HepG2 (cell line): ENCODE measurements at regions not wholly inside any gene's neighbourhood (a gene's known extent, or its start where the extent isn't known, plus 50 kb on each side); places are given as distances from the start of the nearest gene placed in this dataset.

ENCODE experiments used
- ATAC-seq: fragments of 200-7000 bp; cut with Tn5 transposase; 3 replicates; pipeline ENCODE4 v1.9.1; 2020; ENCODE audit warnings: mild to moderate bottlenecking, moderate library complexity
- BruUV-seq: library from RNA; stranded (reverse); fragments of 400-500 nt; replicated peaks from 2 replicates; lab custom pipeline; 2021; lab: Mats Ljungman, UMichigan
- CTCF ChIA-PET: fragments of 300-600 bp; formaldehyde crosslinking; extraction: SDS; loops from one replicate; lab custom pipeline; 2021; ENCODE audit warnings: low total read pairs, inconsistent platforms, low intra/inter-chr PET ratio; lab: Yijun Ruan, JAX
- POLR2A ChIA-PET: fragments of 350-600 bp; sonication (Branson Sonifier 250); formaldehyde crosslinking; loops from one replicate; lab custom pipeline; 2020; ENCODE audit warnings: antibody characterized with exemption, inconsistent platforms; lab: Yijun Ruan, JAX
- DNase-seq: peaks from one replicate; pipeline ENCODE4 v3.0.0-alpha.2; 2015; ENCODE audit warnings: low spot score
- FAIRE-seq: peaks from 3 replicates; lab custom pipeline; 2011; peaks lifted over from hg19 to GRCh38; lab: Jason Lieb, UNC
- H2AFZ ChIP-seq: one replicate; pipeline ENCODE4 v1.6.1; 2011; ENCODE audit warnings: low read length, inconsistent platforms
- H3K27ac ChIP-seq: fragments of 300-600 bp; 3 replicates; pipeline ENCODE4 v1.8.0; 2011; ENCODE audit warnings: mixed run types, mild to moderate bottlenecking, mixed read lengths, low read length, inconsistent platforms; ENCODE audit not compliant: insufficient read depth; ENCODE audit errors: extremely low read length
- H3K27me3 ChIP-seq, 2 experiments: fragments of 200-600 bp in 1 of 2; 2 replicates in 1 of 2; 3 replicates in 1 of 2; pipeline versions ENCODE4 v1.6.0 to v1.8.0; 2011; ENCODE audit warnings: low read length in 2 of 2, mild to moderate bottlenecking in 2 of 2, moderate library complexity in 2 of 2, inconsistent platforms in 1 of 2; ENCODE audit not compliant: insufficient read depth in 2 of 2, control insufficient read depth in 1 of 2
- H3K36me3 ChIP-seq, 2 experiments: fragments of 200-600 bp in 1 of 2; replicated peaks in 1 of 2; 2 replicates in 1 of 2; 3 replicates in 1 of 2; pipeline versions ENCODE4 v1.5.1 to v1.8.0; 2011; ENCODE audit warnings: low read length in 2 of 2, inconsistent platforms in 1 of 2; ENCODE audit not compliant: insufficient read depth in 2 of 2, control insufficient read depth in 1 of 2
- H3K4me1 ChIP-seq: 2 replicates; pipeline ENCODE4 v1.5.1; 2012; ENCODE audit warnings: low read length, inconsistent platforms; ENCODE audit not compliant: insufficient read depth
- H3K4me2 ChIP-seq: 2 replicates; pipeline ENCODE4 v1.6.0; 2011; ENCODE audit warnings: low read depth, low read length, inconsistent platforms
- H3K4me3 ChIP-seq, 3 experiments: fragments of 200-600 bp in 1 of 3; sonication (generic), shearing (Covaris generic) in 1 of 3; replicated peaks in 1 of 3; 2 replicates each; pipeline ENCODE4 v1.5.1; 2011 to 2016; ENCODE audit warnings: low read length in 3 of 3, inconsistent platforms in 2 of 3, low read depth in 2 of 3, mild to moderate bottlenecking in 2 of 3, control low read depth in 1 of 3, mixed read lengths in 1 of 3; ENCODE audit not compliant: insufficient read depth in 1 of 3
- H3K79me2 ChIP-seq: one replicate; pipeline ENCODE4 v1.6.1; 2011; ENCODE audit warnings: low read length, inconsistent platforms; ENCODE audit not compliant: insufficient read depth
- H3K9ac ChIP-seq: 2 replicates; pipeline ENCODE4 v1.6.0; 2011; ENCODE audit warnings: mild to moderate bottlenecking, low read depth, low read length, inconsistent platforms; ENCODE audit not compliant: insufficient read depth
- H3K9me3 ChIP-seq: 2 replicates; pipeline ENCODE4 v1.5.1; 2012; ENCODE audit warnings: mild to moderate bottlenecking, low read length
- H4K20me1 ChIP-seq: 2 replicates; pipeline ENCODE4 v1.6.0; 2011; ENCODE audit warnings: inconsistent platforms, mild to moderate bottlenecking, low read length, moderate library complexity; ENCODE audit not compliant: insufficient read depth
- ADNP ChIP-seq: sonication (generic); formaldehyde crosslinking; IDR thresholded peaks from 2 replicates; pipeline ENCODE4 v1.4.0; 2020; ENCODE audit warnings: missing genetic modification reagents
- ATM ChIP-seq: fragments of 450-650 bp; IDR thresholded peaks from 2 replicates; pipeline ENCODE4 v1.7.1; 2017; ENCODE audit warnings: mild to moderate bottlenecking, borderline replicate concordance
- BCL6 ChIP-seq: IDR thresholded peaks from 2 replicates; pipeline ENCODE4 v1.6.1; 2016; ENCODE audit warnings: missing genetic modification reagents, missing compliant biosample characterization
- DNMT3B ChIP-seq: conservative IDR thresholded peaks from 2 replicates; pipeline ENCODE4 v1.6.1; 2016; ENCODE audit warnings: missing biosample characterization, control low read depth
- HMGXB4 ChIP-seq, 2 experiments: sonication (generic) in 1 of 2; formaldehyde crosslinking in 1 of 2; IDR thresholded peaks; 2 replicates each; pipeline versions ENCODE4 v1.4.0 to v1.6.1; 2018 to 2020; ENCODE audit warnings: missing genetic modification reagents in 2 of 2, borderline replicate concordance in 1 of 2, low read depth in 1 of 2, mild to moderate bottlenecking in 1 of 2, missing biosample characterization in 1 of 2
- REXO4 ChIP-seq: sonication (generic); formaldehyde crosslinking; IDR thresholded peaks from 2 replicates; pipeline ENCODE4 v1.8.0; 2022; ENCODE audit warnings: missing genetic modification reagents, mild to moderate bottlenecking, borderline replicate concordance
- SAFB2 ChIP-seq: sonication (generic); formaldehyde crosslinking; IDR thresholded peaks from 2 replicates; pipeline ENCODE4 v1.5.1; 2020; ENCODE audit warnings: missing genetic modification reagents, low read depth, mild to moderate bottlenecking, borderline replicate concordance
- SRSF4 ChIP-seq: fragments of 200-400 bp; formaldehyde crosslinking; IDR thresholded peaks from one replicate; pipeline ENCODE4 v1.6.1; 2018; ENCODE audit warnings: mild to moderate bottlenecking, low read depth, low read length, moderate library complexity; ENCODE audit not compliant: poor library complexity, severe bottlenecking
- ZBTB25 ChIP-seq: IDR thresholded peaks from 2 replicates; pipeline ENCODE4 v1.6.1; 2018; ENCODE audit warnings: missing genetic modification reagents
- ZNF333 ChIP-seq: sonication (generic); formaldehyde crosslinking; IDR thresholded peaks from 2 replicates; pipeline ENCODE4 v1.4.0; 2020; ENCODE audit warnings: mild to moderate bottlenecking, missing genetic modification reagents, borderline replicate concordance
- ZNF530 ChIP-seq: sonication (generic); formaldehyde crosslinking; IDR thresholded peaks from 2 replicates; pipeline ENCODE4 v1.5.0; 2020; ENCODE audit warnings: low read depth, mild to moderate bottlenecking, missing genetic modification reagents
- WGBS: methylation state at CpG from one replicate; pipeline ENCODE4 v1.1.6; 2017; ENCODE audit warnings: low lambda C conversion rate; 5-methylcytosine and 5-hydroxymethylcytosine counted together
- in situ Hi-C: cut with HindIII; loops from 2 replicates; pipeline ENCODE4 v1.10.0; 2017; ENCODE audit warnings: low pct_unique_long_range_greater_than_20kb; ENCODE audit not compliant: extremely low pct_ligation_motif_present
- intact Hi-C: fragments of 100-400 bp; cut with micrococcal nuclease; formaldehyde crosslinking; loops from one replicate; pipeline ENCODE4 v1.10.0; 2022; ENCODE audit not compliant: unreplicated experiment

- no peak for ATAC-seq
- FAIRE-seq, result no peak
- no peaks in the 10 kb centered on the region for H3K79me2 ChIP-seq
- no TSS peak for BruUV-seq
- no peak overlapping the region for H3K27ac ChIP-seq
- H2AFZ ChIP-seq, result no peak overlapping the region
- WGBS, result 0% methylated on average over 2 of the region's 2 CpGs
- 0 out of 2 replicates have a peak, but pooled peaks cover 7% of the 10 kb centered on the region for H3K4me1 ChIP-seq
- no peak overlapping the region for H3K4me3 ChIP-seq
- TF ChIP-seq HMGXB4 (CRISPR knock-in tag; IDR thresholded peaks at IDR 0.05; ENCODE audit: borderline replicate concordance in 1 of 2, low read depth in 1 of 2) (no peak), ATM (no peak), ADNP (CRISPR knock-in tag) (no peak), BCL6 (CRISPR knock-in tag) (no peak), ZNF530 (CRISPR knock-in tag) (no peak), DNMT3B (no peak), SRSF4 (no peak), SAFB2 (CRISPR knock-in tag) (no peak), REXO4 (CRISPR knock-in tag) (no peak), ZBTB25 (CRISPR knock-in tag) (no peak), ZNF333 (CRISPR knock-in tag) (no peak)
- intact Hi-C loops, result no loop called here
- H3K36me3 ChIP-seq, result no peaks in the 10 kb centered on the region
- H3K9me3 ChIP-seq, result no peaks in the 10 kb centered on the region
- DNase-seq, result no peak
- no peak overlapping the region for H3K9ac ChIP-seq
- ChIA-PET POLR2A (no interaction called here), CTCF (no interaction called here)
- in situ Hi-C loops, result no loop called here
- no peaks in the 10 kb centered on the region; a peak in 1 of 5 replicates for H3K27me3 ChIP-seq
- no peak overlapping the region for H3K4me2 ChIP-seq
- H4K20me1 ChIP-seq, result no peaks in the 10 kb centered on the region
These were observed 338.5 kb downstream of the PLK2 start for GRCh38 chr5:58121391-58121790.
